ENCODE measurements at regions not wholly inside any gene's neighbourhood (a gene's known extent, or its start where the extent isn't known, plus 50 kb on each side); places are given as distances from the start of the nearest gene placed in this dataset.

- TF ChIP-seq POLR2A (IDR thresholded peaks at IDR 0.05), result no peak
- TF ChIP-seq CTCF (IDR thresholded peaks at IDR 0.05), result no peak
Measured at GRCh38 chrX:67004451-67004850, 365.6 kb upstream of the EDA2R start.
